A673 (cell line): ENCODE measurements at regions not wholly inside any gene's neighbourhood (a gene's known extent, or its start where the extent isn't known, plus 50 kb on each side); places are given as distances from the start of the nearest gene placed in this dataset.

Source experiments
- BruUV-seq: library from RNA; stranded (reverse); fragments of 400-500 nt; replicated peaks from 2 replicates; lab custom pipeline; 2021; lab: Mats Ljungman, UMichigan
- CTCF ChIA-PET: fragments of 300-600 bp; sonication (Branson Sonifier 250); formaldehyde crosslinking; loops from one replicate; lab custom pipeline; 2022; ENCODE audit warnings: antibody characterized with exemption; lab: Charles Lee
- POLR2A ChIA-PET: fragments of 300-600 bp; sonication (Branson Sonifier 250); formaldehyde crosslinking; loops from one replicate; lab custom pipeline; 2022; ENCODE audit warnings: antibody characterized with exemption; ENCODE audit not compliant: low non-redundant PET; lab: Charles Lee
- DNase-seq: peaks from one replicate; pipeline ENCODE4 v3.0.0-alpha.2; 2015; ENCODE audit warnings: low spot score
- H3K27ac ChIP-seq: fragments of 200-600 bp; sonication (generic); 2 replicates; pipeline ENCODE4 v1.5.1; 2016; ENCODE audit warnings: mixed run types, low read depth, mild to moderate bottlenecking, mixed read lengths, antibody characterized with exemption, low read length; ENCODE audit not compliant: poor library complexity, severe bottlenecking
- H3K27me3 ChIP-seq: fragments of 200-600 bp; sonication (generic); replicated peaks from 2 replicates; pipeline ENCODE4 v1.6.1; 2017; ENCODE audit warnings: mixed run types, low read depth, mild to moderate bottlenecking, mixed read lengths, antibody characterized with exemption, low read length; ENCODE audit not compliant: insufficient read depth, poor library complexity
- H3K36me3 ChIP-seq: fragments of 200-600 bp; sonication (generic); 2 replicates; pipeline ENCODE4 v1.6.1; 2016; ENCODE audit warnings: mixed run types, mild to moderate bottlenecking, mixed read lengths, antibody characterized with exemption, low read length; ENCODE audit not compliant: insufficient read depth, poor library complexity, severe bottlenecking
- H3K4me1 ChIP-seq: fragments of 200-600 bp; sonication (generic); 2 replicates; pipeline ENCODE4 v1.6.1; 2017; ENCODE audit warnings: mixed run types, mild to moderate bottlenecking, mixed read lengths, antibody characterized with exemption, low read length; ENCODE audit not compliant: insufficient read depth, poor library complexity, severe bottlenecking
- H3K4me3 ChIP-seq: fragments of 200-600 bp; sonication (generic); 2 replicates; pipeline ENCODE4 v1.5.1; 2016; ENCODE audit warnings: low read depth, mixed run types, mild to moderate bottlenecking, mixed read lengths, low read length; ENCODE audit not compliant: poor library complexity, severe bottlenecking
- H3K9me3 ChIP-seq: fragments of 200-600 bp; sonication (generic); 2 replicates; pipeline ENCODE4 v1.6.1; 2016; ENCODE audit warnings: mixed run types, low read depth, mild to moderate bottlenecking, mixed read lengths, antibody characterized with exemption, low read length; ENCODE audit not compliant: poor library complexity, severe bottlenecking
- EZH2 ChIP-seq: fragments of 200-600 bp; sonication (generic); IDR thresholded peaks from 2 replicates; pipeline ENCODE4 v1.6.1; 2017; ENCODE audit warnings: borderline replicate concordance, low read depth, mild to moderate bottlenecking, mixed read lengths, antibody characterized with exemption, low read length; ENCODE audit not compliant: poor library complexity, severe bottlenecking
- intact Hi-C: fragments of 100-400 bp; cut with micrococcal nuclease; formaldehyde crosslinking; loops from one replicate; pipeline ENCODE4 v1.10.0; 2022; ENCODE audit not compliant: unreplicated experiment
- TF ChIP-seq, protein P1 (sequence below): fragments of 300-800, 200-600 bp; sonication (generic); conservative IDR thresholded peaks from 2 replicates; pipeline ENCODE4 v1.5.1; 2017; ENCODE audit warnings: low read depth, mild to moderate bottlenecking, antibody characterized with exemption, low read length, moderate library complexity, mixed read lengths

DNA sequence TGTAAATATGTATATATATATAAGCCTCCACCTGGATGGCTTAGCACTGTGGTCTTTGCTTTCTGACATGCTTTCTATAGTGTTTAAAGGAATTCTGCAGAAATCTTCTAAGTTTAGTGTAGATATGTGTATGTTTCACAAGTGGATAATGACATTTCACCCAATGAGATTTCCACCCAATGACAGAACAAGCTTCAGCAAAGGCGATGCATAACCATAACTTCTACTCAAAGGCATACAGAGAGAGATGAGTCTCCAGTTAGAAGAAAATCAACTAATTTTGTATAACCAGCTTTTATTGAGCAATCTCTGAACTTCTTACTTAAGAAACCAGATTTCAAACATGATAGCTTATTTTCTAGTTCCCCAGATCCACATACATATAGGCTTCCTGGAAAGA is 134.0 kb downstream of the DYRK2 start:
- Histone ChIP-seq H3K36me3 (no peaks in the 10 kb centered on the region), H3K27ac (no peak overlapping the region), H3K4me1 (no peaks in the 10 kb centered on the region), H3K9me3 (no peaks in the 10 kb centered on the region), H3K27me3 (no peaks in the 10 kb centered on the region), H3K4me3 (no peak overlapping the region)
- BruUV-seq: no TSS peak
- ChIA-PET POLR2A (no interaction called here), CTCF (no interaction called here)
- DNase-seq: no peak
- TF ChIP-seq, protein P1, sequence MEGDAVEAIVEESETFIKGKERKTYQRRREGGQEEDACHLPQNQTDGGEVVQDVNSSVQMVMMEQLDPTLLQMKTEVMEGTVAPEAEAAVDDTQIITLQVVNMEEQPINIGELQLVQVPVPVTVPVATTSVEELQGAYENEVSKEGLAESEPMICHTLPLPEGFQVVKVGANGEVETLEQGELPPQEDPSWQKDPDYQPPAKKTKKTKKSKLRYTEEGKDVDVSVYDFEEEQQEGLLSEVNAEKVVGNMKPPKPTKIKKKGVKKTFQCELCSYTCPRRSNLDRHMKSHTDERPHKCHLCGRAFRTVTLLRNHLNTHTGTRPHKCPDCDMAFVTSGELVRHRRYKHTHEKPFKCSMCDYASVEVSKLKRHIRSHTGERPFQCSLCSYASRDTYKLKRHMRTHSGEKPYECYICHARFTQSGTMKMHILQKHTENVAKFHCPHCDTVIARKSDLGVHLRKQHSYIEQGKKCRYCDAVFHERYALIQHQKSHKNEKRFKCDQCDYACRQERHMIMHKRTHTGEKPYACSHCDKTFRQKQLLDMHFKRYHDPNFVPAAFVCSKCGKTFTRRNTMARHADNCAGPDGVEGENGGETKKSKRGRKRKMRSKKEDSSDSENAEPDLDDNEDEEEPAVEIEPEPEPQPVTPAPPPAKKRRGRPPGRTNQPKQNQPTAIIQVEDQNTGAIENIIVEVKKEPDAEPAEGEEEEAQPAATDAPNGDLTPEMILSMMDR: no peak
- TF ChIP-seq EZH2: no peak
- intact Hi-C loops: no loop called here

DNA sequence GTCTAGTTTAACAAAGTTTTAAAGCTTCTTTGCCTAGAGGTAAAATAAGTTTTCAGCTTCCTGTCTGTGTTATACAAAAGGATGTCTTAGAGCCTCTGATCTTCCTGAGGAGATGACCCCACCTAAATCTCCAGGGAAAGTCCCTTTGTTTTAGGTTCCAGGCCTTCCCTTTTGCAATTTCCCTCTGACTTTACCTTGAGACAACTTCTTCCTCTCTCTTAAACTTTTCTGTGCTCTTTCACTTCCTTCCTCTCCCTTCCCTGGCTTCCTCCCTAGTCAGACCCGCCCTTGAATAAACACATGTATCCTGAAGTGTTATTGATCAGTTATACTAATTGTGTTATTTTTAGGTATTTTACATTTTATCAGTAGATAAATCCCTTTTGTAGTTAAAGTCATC is 134.8 kb downstream of the DYRK2 start:
- Histone ChIP-seq H3K4me1 (no peaks in the 10 kb centered on the region), H3K4me3 (no peak overlapping the region), H3K27me3 (no peaks in the 10 kb centered on the region), H3K9me3 (no peaks in the 10 kb centered on the region), H3K27ac (no peak overlapping the region), H3K36me3 (no peaks in the 10 kb centered on the region)
- intact Hi-C loops: no loop called here
- no peak for TF ChIP-seq EZH2
- ChIA-PET CTCF (no interaction called here), POLR2A (no interaction called here)
- no TSS peak for BruUV-seq
- DNase-seq: no peak

DNA sequence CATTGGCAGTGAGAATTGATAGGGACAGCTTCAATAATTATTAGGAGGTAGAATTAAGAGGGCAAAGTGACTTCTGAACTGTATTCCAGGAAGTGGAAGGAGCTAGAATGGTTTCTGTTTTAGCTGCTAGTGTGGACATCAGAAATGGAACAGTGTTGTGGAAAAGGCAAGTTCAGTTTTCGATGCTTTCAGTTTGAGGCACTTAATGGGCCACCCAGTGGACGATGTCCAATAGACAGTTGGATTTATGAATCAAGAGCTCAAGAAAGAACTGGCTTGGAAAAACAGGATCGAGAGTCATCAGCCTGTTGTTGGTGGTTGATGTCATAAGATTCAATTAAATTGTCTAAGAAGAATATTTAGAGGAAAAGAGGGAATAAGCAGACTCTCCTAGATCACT is 136.3 kb downstream of the DYRK2 start:
- no peak for TF ChIP-seq EZH2
- TF ChIP-seq, protein P1: no peak
- intact Hi-C loops: no loop called here
- no TSS peak for BruUV-seq
- ChIA-PET POLR2A (no interaction called here), CTCF (no interaction called here)
- DNase-seq: no peak
- Histone ChIP-seq H3K4me3 (no peak overlapping the region), H3K4me1 (no peaks in the 10 kb centered on the region), H3K27me3 (no peaks in the 10 kb centered on the region), H3K9me3 (no peaks in the 10 kb centered on the region), H3K36me3 (no peaks in the 10 kb centered on the region), H3K27ac (no peak overlapping the region)

DNA sequence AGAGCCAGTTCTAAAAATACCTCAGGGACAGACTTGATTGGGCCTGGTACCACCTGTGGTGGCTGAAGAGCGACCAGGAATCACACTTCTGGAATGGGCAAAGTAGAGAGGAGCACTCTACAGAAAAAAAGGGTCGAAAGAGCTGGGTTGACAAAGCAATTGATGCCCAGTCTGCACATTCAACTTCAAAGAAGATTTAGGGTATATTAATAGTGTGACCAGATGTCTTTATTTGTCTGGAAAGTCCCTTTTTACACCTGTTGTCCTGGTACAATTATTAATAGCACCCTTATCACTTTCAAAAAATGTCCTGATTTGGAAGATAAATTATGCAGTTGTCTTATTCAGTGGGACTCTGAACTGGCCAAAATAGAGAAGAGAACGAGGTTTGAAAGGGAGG is 137.5 kb downstream of the DYRK2 start:
- CTCF ChIA-PET: no interaction called here
- BruUV-seq: no TSS peak
- no peaks in the 10 kb centered on the region for H3K4me1 ChIP-seq
- H3K9me3 ChIP-seq: no peaks in the 10 kb centered on the region
- DNase-seq: no peak
- TF ChIP-seq, protein P1: no peak
- TF ChIP-seq EZH2: no peak
- no peaks in the 10 kb centered on the region for H3K27me3 ChIP-seq
- intact Hi-C loops: no loop called here
- no peak overlapping the region for H3K4me3 ChIP-seq
- H3K27ac ChIP-seq: no peak overlapping the region
- POLR2A ChIA-PET: no interaction called here
- no peaks in the 10 kb centered on the region for H3K36me3 ChIP-seq
